Uterus (tissue), 3 donors: ENCODE measurements at regions not wholly inside any gene's neighbourhood (a gene's known extent, or its start where the extent isn't known, plus 50 kb on each side); places are given as distances from the start of the nearest gene placed in this dataset.

Experiments
- DNase-seq, 2 donors: peaks; one replicate each; pipeline ENCODE4 v3.0.0-alpha.2; 2019 to 2020
- H3K27ac ChIP-seq, 2 donors: fragments of 200-600 bp; sonication (generic); 1 replicate in 1 of 2; 2 replicates in 1 of 2; pipeline ENCODE4 v1.5.1; 2016 to 2018
- H3K27me3 ChIP-seq, 2 donors: fragments of 200-600 bp; sonication (generic); one replicate each; pipeline ENCODE4 v1.5.1; 2018 to 2019; ENCODE audit warnings: control low read depth in 1 of 2
- H3K36me3 ChIP-seq, 2 donors: fragments of 200-600 bp; sonication (generic); one replicate each; pipeline ENCODE4 v1.5.1; 2019; ENCODE audit warnings: control low read depth in 1 of 2
- H3K4me1 ChIP-seq, 2 donors: fragments of 200-600 bp; sonication (generic); one replicate each; pipeline ENCODE4 v1.5.1; 2018 to 2019; ENCODE audit warnings: control low read depth in 1 of 2
- H3K4me3 ChIP-seq, 2 donors: fragments of 200-600 bp; sonication (generic); 1 replicate in 1 of 2; 2 replicates in 1 of 2; pipeline ENCODE4 v1.5.1; 2018 to 2019; ENCODE audit warnings: mild to moderate bottlenecking in 1 of 2
- H3K9me3 ChIP-seq, 2 donors: fragments of 200-600 bp; sonication (generic); one replicate each; pipeline ENCODE4 v1.5.1; 2019; ENCODE audit warnings: control low read depth in 1 of 2
- CTCF ChIP-seq, 4 experiments: fragments of 200-600 bp in 2 of 4; fragments of 450-650 bp in 2 of 4; sonication (generic) in 2 of 4; IDR thresholded peaks; one replicate each; pipeline ENCODE4 v1.5.1; 2016 to 2019; ENCODE audit warnings: antibody characterized with exemption in 4 of 4, mild to moderate bottlenecking in 2 of 4, moderate library complexity in 1 of 4
- POLR2A ChIP-seq, 2 donors: fragments of 450-650 bp; IDR thresholded peaks; one replicate each; pipeline ENCODE4 v1.6.1; 2016; ENCODE audit warnings: antibody characterized with exemption in 2 of 2, mild to moderate bottlenecking in 1 of 2, moderate library complexity in 1 of 2
- intact Hi-C: fragments of 100-400 bp; cut with DNase I; formaldehyde crosslinking; loops from one replicate; pipeline ENCODE4 v1.15.1; 2023; ENCODE audit warnings: low total_unique reads
- donor health status: DM: yes; HTN: yes; CAD: no.

- no peak for DNase-seq
Observed at GRCh38 chr6:47379328-47379727, 69.6 kb upstream of the TNFRSF21 start.

DNA sequence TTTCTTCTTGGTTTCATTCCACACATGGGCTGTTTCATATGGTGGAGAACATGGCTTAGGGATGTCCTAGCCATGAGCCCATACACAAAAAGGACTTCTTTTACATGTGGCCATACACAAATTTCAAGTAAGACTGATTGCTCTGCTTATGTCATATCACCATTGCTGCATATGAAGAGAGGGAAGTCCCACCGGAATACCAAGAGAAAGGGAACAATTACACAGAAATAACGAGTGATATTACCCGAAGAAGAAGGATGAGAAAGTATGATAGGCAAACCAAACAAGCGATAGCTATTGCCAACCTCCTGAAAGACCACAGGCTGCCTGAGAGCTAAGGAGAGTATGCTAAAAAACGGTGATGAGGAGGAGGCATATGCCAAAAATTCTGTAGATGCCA lies 70.5 kb upstream of the TNFRSF21 start:
- H3K36me3 ChIP-seq: no peaks in the 10 kb centered on the region
- H3K4me1 ChIP-seq: no peaks in the 10 kb centered on the region
- H3K4me3 ChIP-seq: no peak overlapping the region
- TF ChIP-seq CTCF (IDR thresholded peaks at IDR 0.05) (no peak), POLR2A (IDR thresholded peaks at IDR 0.05) (no peak)
- intact Hi-C loops: no loop called here
- no peaks in the 10 kb centered on the region for H3K9me3 ChIP-seq
- H3K27me3 ChIP-seq: no peaks in the 10 kb centered on the region
- no peak for DNase-seq
- H3K27ac ChIP-seq: no peak overlapping the region

More at GRCh38 chr6:47379328-47379727, 69.6 kb upstream of the TNFRSF21 start:
- H3K27ac ChIP-seq: no peak overlapping the region
- intact Hi-C loops: no loop called here
- no peaks in the 10 kb centered on the region for H3K27me3 ChIP-seq
- H3K4me3 ChIP-seq: no peak overlapping the region
- TF ChIP-seq CTCF (IDR thresholded peaks at IDR 0.05) (no peak), POLR2A (IDR thresholded peaks at IDR 0.05) (no peak)
- H3K4me1 ChIP-seq: no peaks in the 10 kb centered on the region
- no peaks in the 10 kb centered on the region for H3K36me3 ChIP-seq
- H3K9me3 ChIP-seq: no peaks in the 10 kb centered on the region

DNA sequence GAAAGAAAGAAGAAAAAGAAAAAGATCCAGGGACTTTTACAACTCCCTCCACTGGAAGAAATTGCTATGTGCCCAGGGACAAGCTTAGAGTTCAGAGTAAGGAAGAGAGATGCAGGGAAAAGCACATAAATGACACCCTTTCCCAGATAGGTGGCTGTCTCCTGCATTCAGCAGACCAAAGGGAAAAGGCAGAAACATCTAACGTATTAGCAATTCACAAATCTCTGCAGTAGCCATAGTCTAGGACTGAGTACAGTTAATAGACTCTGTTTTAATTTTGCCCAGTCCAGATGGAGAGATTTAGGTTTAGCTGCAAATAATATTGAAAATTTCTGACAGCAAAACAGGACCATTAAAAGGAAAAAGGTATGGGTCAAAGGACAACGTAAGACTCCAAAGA lies 71.3 kb upstream of the TNFRSF21 start:
- Histone ChIP-seq H3K27me3 (no peaks in the 10 kb centered on the region), H3K27ac (no peak overlapping the region), H3K9me3 (no peaks in the 10 kb centered on the region), H3K4me3 (no peak overlapping the region), H3K4me1 (no peaks in the 10 kb centered on the region), H3K36me3 (no peaks in the 10 kb centered on the region)
- no peak for DNase-seq
- intact Hi-C loops: no loop called here
- TF ChIP-seq CTCF (IDR thresholded peaks at IDR 0.05): no peak

- H3K4me1 ChIP-seq: no peaks in the 10 kb centered on the region
- no peak overlapping the region for H3K4me3 ChIP-seq
- H3K9me3 ChIP-seq: no peaks in the 10 kb centered on the region
- intact Hi-C loops: no loop called here
- no peaks in the 10 kb centered on the region for H3K27me3 ChIP-seq
- no peak for TF ChIP-seq CTCF (IDR thresholded peaks at IDR 0.05)
- TF ChIP-seq POLR2A (IDR thresholded peaks at IDR 0.05): no peak
- DNase-seq: no peak
- no peaks in the 10 kb centered on the region for H3K36me3 ChIP-seq
- no peak overlapping the region for H3K27ac ChIP-seq
Observed at GRCh38 chr6:47383360-47383759, 73.7 kb upstream of the TNFRSF21 start.

DNA sequence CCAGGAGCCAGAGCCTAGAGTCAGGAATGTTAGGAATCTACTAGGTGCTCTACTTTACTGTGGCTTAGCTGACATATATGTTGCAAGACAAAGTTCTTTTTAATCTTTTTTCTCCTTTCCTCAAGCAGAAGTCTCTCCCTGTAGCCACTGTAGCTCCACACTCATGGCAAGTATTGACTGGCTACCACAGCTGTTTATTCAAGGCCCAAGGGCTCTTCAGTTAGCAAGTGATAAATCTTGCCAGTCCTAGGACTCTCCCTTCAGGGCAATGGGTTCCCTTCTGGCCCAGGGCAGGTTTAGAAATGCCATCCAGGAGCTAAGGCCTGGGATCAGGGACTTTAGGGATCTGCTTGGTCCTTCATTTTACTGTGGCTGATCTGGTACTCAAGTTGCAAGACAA lies 82.0 kb upstream of the TNFRSF21 start:
- Histone ChIP-seq H3K27me3 (no peaks in the 10 kb centered on the region), H3K27ac (no peak overlapping the region), H3K4me1 (no peaks in the 10 kb centered on the region), H3K9me3 (peaks cover 0 to 5% of the 10 kb centered on the region in 2 donors), H3K36me3 (no peaks in the 10 kb centered on the region), H3K4me3 (no peak overlapping the region)
- no peak for DNase-seq
- no peak for TF ChIP-seq POLR2A (IDR thresholded peaks at IDR 0.05)
- TF ChIP-seq CTCF (IDR thresholded peaks at IDR 0.05): no peak
- intact Hi-C loops: no loop called here
